SK-N-MC (cell line): ENCODE measurements at regions not wholly inside any gene's neighbourhood (a gene's known extent, or its start where the extent isn't known, plus 50 kb on each side); places are given as distances from the start of the nearest gene placed in this dataset.

ENCODE experiments used
- DNase-seq: peaks from one replicate; pipeline ENCODE4 v3.0.0-alpha.2; 2011; ENCODE audit warnings: low read depth, low spot score
- H3K27ac ChIP-seq: fragments of 200-600 bp; sonication (generic); 2 replicates; pipeline ENCODE4 v1.5.1; 2016; ENCODE audit warnings: mixed run types
- H3K36me3 ChIP-seq: fragments of 200-600 bp; sonication (generic); 2 replicates; pipeline ENCODE4 v1.6.1; 2017; ENCODE audit warnings: antibody characterized with exemption, low read length, mixed read lengths; ENCODE audit not compliant: insufficient read depth
- H3K4me3 ChIP-seq: fragments of 200-600 bp; sonication (generic); 2 replicates; pipeline ENCODE4 v1.5.1; 2016
- H3K9ac ChIP-seq: fragments of 200-600 bp; sonication (generic); 2 replicates; pipeline ENCODE4 v1.8.0; 2017; ENCODE audit warnings: mixed run types, mixed read lengths; ENCODE audit not compliant: insufficient read length
- H3K9me3 ChIP-seq: fragments of 200-600 bp; sonication (generic); 2 replicates; pipeline ENCODE4 v1.6.1; 2017; ENCODE audit warnings: low read depth, mild to moderate bottlenecking, antibody characterized with exemption, low read length, moderate library complexity, mixed read lengths
- EZH2 ChIP-seq: fragments of 200-600 bp; sonication (generic); IDR thresholded peaks from one replicate; pipeline ENCODE4 v1.6.1; 2017; ENCODE audit warnings: antibody characterized with exemption
- FOXP2 ChIP-seq: optimal IDR thresholded peaks from 2 replicates; pipeline ENCODE3; 2011; ENCODE audit warnings: mild to moderate bottlenecking, moderate library complexity; ENCODE audit not compliant: insufficient read depth; ENCODE audit errors: extremely low read length, control extremely low read depth
- POLR2AphosphoS5 ChIP-seq: IDR thresholded peaks from 2 replicates; pipeline ENCODE4 v1.6.1; 2012; ENCODE audit warnings: mild to moderate bottlenecking, low read depth, low read length, borderline replicate concordance

- no peaks in the 10 kb centered on the region for H3K9me3 ChIP-seq
- no peak overlapping the region for H3K4me3 ChIP-seq
- no peak overlapping the region for H3K27ac ChIP-seq
- no peaks in the 10 kb centered on the region for H3K36me3 ChIP-seq
- DNase-seq, result no peak
- no peak overlapping the region for H3K9ac ChIP-seq
- no peak for TF ChIP-seq FOXP2
- no peak for TF ChIP-seq POLR2AphosphoS5
- no peak for TF ChIP-seq EZH2
Measured at GRCh38 chr14:25993830-25994229, 604.0 kb downstream of the NOVA1 start.

GRCh38 chr14:25988536-25988935 lies 609.3 kb downstream of the NOVA1 start:
- Histone ChIP-seq H3K9me3 (no peaks in the 10 kb centered on the region), H3K9ac (no peak overlapping the region), H3K36me3 (no peaks in the 10 kb centered on the region), H3K4me3 (no peak overlapping the region), H3K27ac (no peak overlapping the region)
- no peak for TF ChIP-seq FOXP2
- TF ChIP-seq POLR2AphosphoS5, result no peak
- TF ChIP-seq EZH2, result no peak
- no peak for DNase-seq

GRCh38 chr14:25955772-25956171 lies 642.1 kb downstream of the NOVA1 start:
- no peaks in the 10 kb centered on the region for H3K9me3 ChIP-seq
- H3K36me3 ChIP-seq, result no peaks in the 10 kb centered on the region
- no peak overlapping the region for H3K4me3 ChIP-seq
- no peak overlapping the region for H3K27ac ChIP-seq
- TF ChIP-seq POLR2AphosphoS5 (no peak), FOXP2 (no peak), EZH2 (no peak)
- no peak overlapping the region for H3K9ac ChIP-seq
- DNase-seq, result no peak

GRCh38 chr14:25953532-25954139 lies 644.2 kb downstream of the NOVA1 start:
- H3K4me3 ChIP-seq, result no peak overlapping the region
- H3K36me3 ChIP-seq, result no peaks in the 10 kb centered on the region
- no peaks in the 10 kb centered on the region for H3K9me3 ChIP-seq
- TF ChIP-seq EZH2 (no peak), POLR2AphosphoS5 (no peak), FOXP2 (no peak)
- no peak overlapping the region for H3K9ac ChIP-seq
- H3K27ac ChIP-seq, result no peak overlapping the region
- no peak for DNase-seq

GRCh38 chr14:25945746-25946145 lies 652.1 kb downstream of the NOVA1 start:
- Histone ChIP-seq H3K4me3 (no peak overlapping the region), H3K36me3 (no peaks in the 10 kb centered on the region), H3K27ac (no peak overlapping the region), H3K9me3 (no peaks in the 10 kb centered on the region), H3K9ac (no peak overlapping the region)
- no peak for DNase-seq
- TF ChIP-seq EZH2 (no peak), FOXP2 (no peak), POLR2AphosphoS5 (no peak)

- H3K4me3 ChIP-seq, result no peak overlapping the region
- DNase-seq, result no peak
- no peaks in the 10 kb centered on the region for H3K9me3 ChIP-seq
- no peak overlapping the region for H3K9ac ChIP-seq
- H3K36me3 ChIP-seq, result no peaks in the 10 kb centered on the region
- no peak overlapping the region for H3K27ac ChIP-seq
- TF ChIP-seq POLR2AphosphoS5 (no peak), FOXP2 (no peak), EZH2 (no peak)
Measured at GRCh38 chr14:25944020-25944419, 653.8 kb downstream of the NOVA1 start.

- no peak for DNase-seq
- Histone ChIP-seq H3K36me3 (no peaks in the 10 kb centered on the region), H3K9ac (no peak overlapping the region), H3K4me3 (no peak overlapping the region), H3K27ac (no peak overlapping the region), H3K9me3 (no peaks in the 10 kb centered on the region)
- TF ChIP-seq POLR2AphosphoS5 (no peak), FOXP2 (no peak), EZH2 (no peak)
Measured at GRCh38 chr14:25943329-25943728, 654.5 kb downstream of the NOVA1 start.

- Histone ChIP-seq H3K4me3 (no peak overlapping the region), H3K36me3 (no peaks in the 10 kb centered on the region), H3K9me3 (no peaks in the 10 kb centered on the region), H3K27ac (no peak overlapping the region), H3K9ac (no peak overlapping the region)
- DNase-seq, result no peak
- TF ChIP-seq POLR2AphosphoS5 (no peak), FOXP2 (no peak), EZH2 (no peak)
Measured at GRCh38 chr14:25942090-25942489, 655.7 kb downstream of the NOVA1 start.

- no peak overlapping the region for H3K9ac ChIP-seq
- no peak for DNase-seq
- no peaks in the 10 kb centered on the region for H3K36me3 ChIP-seq
- no peak overlapping the region for H3K4me3 ChIP-seq
- TF ChIP-seq EZH2 (no peak), FOXP2 (no peak), POLR2AphosphoS5 (no peak)
- H3K9me3 ChIP-seq, result no peaks in the 10 kb centered on the region
- no peak overlapping the region for H3K27ac ChIP-seq
Measured at GRCh38 chr14:25933731-25934130, 664.1 kb downstream of the NOVA1 start.
